ENCODE measurements at regions not wholly inside any gene's neighbourhood (a gene's known extent, or its start where the extent isn't known, plus 50 kb on each side); places are given as distances from the start of the nearest gene placed in this dataset.

- Histone ChIP-seq H3K9me3 (replicated peaks; ENCODE audit: control insufficient read depth, low read depth, low read length) (no peaks in the 10 kb centered on the region), H3K4me1 (ENCODE audit: control insufficient read depth, insufficient read depth, low read length) (no peaks in the 10 kb centered on the region), H3K27me3 (ENCODE audit: control insufficient read depth, insufficient read depth, low read length) (no peaks in the 10 kb centered on the region), H3K27ac (ENCODE audit: low read length) (no peak overlapping the region), H3K36me3 (ENCODE audit: control insufficient read depth, insufficient read depth, low read length) (no peaks in the 10 kb centered on the region), H3K4me3 (ENCODE audit: low read length) (no peak overlapping the region)
- no peak for DNase-seq
Observed at GRCh38 chrX:117063224-117063623, 600.4 kb upstream of the CT83 start.

GRCh38 chrX:117059848-117060247 is 597.1 kb upstream of the CT83 start:
- no peak overlapping the region for H3K27ac ChIP-seq (ENCODE audit: low read length)
- DNase-seq, result no peak

DNA sequence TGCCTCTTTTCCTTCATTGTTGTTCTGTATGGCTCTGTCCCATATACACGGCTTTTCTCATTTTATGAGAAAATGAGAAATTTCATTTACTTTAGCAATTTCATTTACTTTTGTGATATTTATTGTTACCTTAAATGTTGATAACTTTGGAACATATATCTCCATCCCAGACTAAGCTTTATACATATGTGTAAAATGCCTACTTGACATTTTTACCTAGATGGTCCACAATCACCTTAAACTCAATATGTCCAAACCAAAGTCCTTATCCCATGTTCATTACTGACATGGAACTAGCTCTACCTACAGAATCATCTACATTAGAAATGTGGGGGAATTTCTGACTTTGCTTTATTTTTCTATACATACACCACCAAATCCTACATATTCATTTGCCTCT is 590.5 kb upstream of the CT83 start:
- Histone ChIP-seq H3K9me3 (replicated peaks; ENCODE audit: control insufficient read depth, low read depth, low read length) (peaks cover 3% of the 10 kb centered on the region), H3K4me1 (ENCODE audit: control insufficient read depth, insufficient read depth, low read length) (no peaks in the 10 kb centered on the region), H3K27me3 (ENCODE audit: control insufficient read depth, insufficient read depth, low read length) (no peaks in the 10 kb centered on the region), H3K4me3 (ENCODE audit: low read length) (no peak overlapping the region), H3K27ac (ENCODE audit: low read length) (no peak overlapping the region), H3K36me3 (ENCODE audit: control insufficient read depth, insufficient read depth, low read length) (no peaks in the 10 kb centered on the region)
- DNase-seq, result no peak
- WGBS (ENCODE audit: insufficient coverage), result no CpG with 5 or more reads among the region's 1 CpG

More at GRCh38 chrX:117059848-117060247, 597.1 kb upstream of the CT83 start:
- Histone ChIP-seq H3K4me1 (ENCODE audit: control insufficient read depth, insufficient read depth, low read length) (no peaks in the 10 kb centered on the region), H3K9me3 (replicated peaks; ENCODE audit: control insufficient read depth, low read depth, low read length) (no peaks in the 10 kb centered on the region), H3K4me3 (ENCODE audit: low read length) (no peak overlapping the region), H3K36me3 (ENCODE audit: control insufficient read depth, insufficient read depth, low read length) (no peaks in the 10 kb centered on the region), H3K27me3 (ENCODE audit: control insufficient read depth, insufficient read depth, low read length) (no peaks in the 10 kb centered on the region)

GRCh38 chrX:117038918-117039440 is 576.2 kb upstream of the CT83 start:
- no peak overlapping the region for H3K4me3 ChIP-seq (ENCODE audit: low read length)
- no peak overlapping the region for H3K27ac ChIP-seq (ENCODE audit: low read length)
- no peak for DNase-seq
- H3K4me1 ChIP-seq (ENCODE audit: control insufficient read depth, insufficient read depth, low read length), result no peaks in the 10 kb centered on the region
- no peaks in the 10 kb centered on the region for H3K27me3 ChIP-seq (ENCODE audit: control insufficient read depth, insufficient read depth, low read length)
- no peaks in the 10 kb centered on the region for H3K9me3 ChIP-seq (replicated peaks; ENCODE audit: control insufficient read depth, low read depth, low read length)
- H3K36me3 ChIP-seq (ENCODE audit: control insufficient read depth, insufficient read depth, low read length), result no peaks in the 10 kb centered on the region
- no CpG with 5 or more reads among the region's 1 CpG for WGBS (ENCODE audit: insufficient coverage)

DNA sequence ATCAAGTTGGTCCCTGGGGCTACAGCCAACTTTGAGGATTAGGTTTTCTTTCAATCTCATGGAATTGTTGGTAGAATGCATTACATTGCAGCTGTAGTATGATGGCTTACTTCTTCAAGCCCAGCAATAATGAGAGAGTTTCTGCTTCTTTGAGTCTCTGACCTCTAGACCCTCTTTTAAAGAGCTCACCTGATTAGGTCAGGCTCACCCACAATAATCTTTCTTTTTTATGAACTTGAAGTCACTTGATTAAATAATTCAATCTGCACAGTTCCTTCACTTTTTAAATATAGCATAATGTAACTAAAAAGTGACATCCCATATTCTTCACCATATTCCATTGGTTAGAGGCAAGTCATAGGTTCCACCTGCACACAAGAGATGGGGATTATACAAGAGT is 547.5 kb upstream of the CT83 start:
- H3K27me3 ChIP-seq (ENCODE audit: control insufficient read depth, insufficient read depth, low read length), result no peaks in the 10 kb centered on the region
- DNase-seq, result no peak
- H3K27ac ChIP-seq (ENCODE audit: low read length), result no peak overlapping the region
- H3K4me3 ChIP-seq (ENCODE audit: low read length), result no peak overlapping the region
- H3K36me3 ChIP-seq (ENCODE audit: control insufficient read depth, insufficient read depth, low read length), result no peaks in the 10 kb centered on the region
- no peaks in the 10 kb centered on the region for H3K4me1 ChIP-seq (ENCODE audit: control insufficient read depth, insufficient read depth, low read length)
- peaks cover 4% of the 10 kb centered on the region for H3K9me3 ChIP-seq (replicated peaks; ENCODE audit: control insufficient read depth, low read depth, low read length)

GRCh38 chrX:117002981-117003380 is 540.2 kb upstream of the CT83 start:
- H3K9me3 ChIP-seq (replicated peaks; ENCODE audit: control insufficient read depth, low read depth, low read length), result no peaks in the 10 kb centered on the region
- H3K36me3 ChIP-seq (ENCODE audit: control insufficient read depth, insufficient read depth, low read length), result no peaks in the 10 kb centered on the region
- 40% methylated on average over 1 of the region's 3 CpGs for WGBS (ENCODE audit: insufficient coverage)
- no peaks in the 10 kb centered on the region for H3K4me1 ChIP-seq (ENCODE audit: control insufficient read depth, insufficient read depth, low read length)
- no peak overlapping the region for H3K4me3 ChIP-seq (ENCODE audit: low read length)
- no peaks in the 10 kb centered on the region for H3K27me3 ChIP-seq (ENCODE audit: control insufficient read depth, insufficient read depth, low read length)
- H3K27ac ChIP-seq (ENCODE audit: low read length), result no peak overlapping the region
- no peak for DNase-seq

GRCh38 chrX:116975517-116975916 is 512.7 kb upstream of the CT83 start:
- H3K4me1 ChIP-seq (ENCODE audit: control insufficient read depth, insufficient read depth, low read length), result no peaks in the 10 kb centered on the region
- no peaks in the 10 kb centered on the region for H3K36me3 ChIP-seq (ENCODE audit: control insufficient read depth, insufficient read depth, low read length)
- no peak for DNase-seq
- H3K4me3 ChIP-seq (ENCODE audit: low read length), result no peak overlapping the region
- H3K27ac ChIP-seq (ENCODE audit: low read length), result no peak overlapping the region
- H3K9me3 ChIP-seq (replicated peaks; ENCODE audit: control insufficient read depth, low read depth, low read length), result peaks cover 11% of the 10 kb centered on the region
- no peaks in the 10 kb centered on the region for H3K27me3 ChIP-seq (ENCODE audit: control insufficient read depth, insufficient read depth, low read length)

DNA sequence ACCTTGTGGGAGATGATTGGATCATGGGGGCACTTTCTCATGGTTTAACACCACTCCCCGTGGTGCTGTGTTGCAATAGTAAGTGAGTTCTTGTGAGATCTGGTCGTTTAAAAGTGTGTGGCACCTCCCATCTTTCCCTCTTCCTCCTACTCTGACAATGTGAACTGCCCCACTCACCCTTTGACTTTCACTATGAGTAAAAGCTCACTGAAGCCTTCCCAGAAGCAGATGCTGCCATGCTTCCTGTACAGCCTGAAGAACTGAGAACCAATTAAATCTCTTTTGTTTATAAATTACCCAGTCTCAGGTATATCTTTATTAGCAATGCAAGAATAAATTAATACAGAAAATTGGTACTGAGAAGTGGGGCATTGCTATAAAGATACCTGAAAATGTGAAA is 509.6 kb upstream of the CT83 start:
- no peaks in the 10 kb centered on the region for H3K36me3 ChIP-seq (ENCODE audit: control insufficient read depth, insufficient read depth, low read length)
- peaks cover 11% of the 10 kb centered on the region for H3K9me3 ChIP-seq (replicated peaks; ENCODE audit: control insufficient read depth, low read depth, low read length)
- H3K27me3 ChIP-seq (ENCODE audit: control insufficient read depth, insufficient read depth, low read length), result no peaks in the 10 kb centered on the region
- no CpG with 5 or more reads among the region's 2 CpGs for WGBS (ENCODE audit: insufficient coverage)
- H3K4me3 ChIP-seq (ENCODE audit: low read length), result no peak overlapping the region
- no peak for DNase-seq
- no peak overlapping the region for H3K27ac ChIP-seq (ENCODE audit: low read length)
- no peaks in the 10 kb centered on the region for H3K4me1 ChIP-seq (ENCODE audit: control insufficient read depth, insufficient read depth, low read length)

DNA sequence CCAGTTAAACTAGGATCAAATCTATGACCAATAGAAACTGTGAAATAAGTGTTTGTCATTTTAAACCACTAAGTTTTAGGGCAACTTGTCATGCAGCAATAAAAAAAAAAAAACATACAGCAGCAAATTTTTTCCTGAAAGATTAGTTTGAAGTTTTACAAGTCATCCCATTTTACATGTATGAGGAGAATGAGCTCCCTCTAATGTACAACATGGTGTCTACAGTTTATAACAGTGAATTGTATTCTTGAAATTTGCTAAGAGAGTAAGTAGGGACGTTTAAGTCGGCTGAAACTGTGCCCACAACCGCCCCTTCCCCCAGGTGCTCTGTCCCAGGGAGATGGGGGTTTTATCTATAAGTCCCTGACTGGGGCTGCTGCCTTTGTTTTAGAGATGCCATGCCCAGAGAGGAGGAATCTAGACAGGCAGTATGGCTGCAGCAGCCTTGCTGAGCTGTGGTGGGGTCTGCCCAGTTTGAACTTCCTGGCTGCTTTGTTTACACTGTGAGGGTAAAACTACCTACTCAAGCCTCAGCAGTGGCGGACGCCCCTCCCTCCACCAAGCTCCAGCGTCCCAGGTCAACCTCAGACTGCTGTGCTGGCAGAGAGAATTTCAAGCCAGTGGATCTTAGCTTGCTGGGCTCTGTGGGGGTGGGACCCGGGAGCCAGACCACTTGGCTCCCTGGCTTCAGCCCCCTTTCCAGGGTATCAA is 499.3 kb upstream of the CT83 start:
- DNase-seq, result peak; percentile 30
- H3K4me3 ChIP-seq (ENCODE audit: low read length), result no peak overlapping the region
- no peaks in the 10 kb centered on the region for H3K9me3 ChIP-seq (replicated peaks; ENCODE audit: control insufficient read depth, low read depth, low read length)
- H3K4me1 ChIP-seq (ENCODE audit: control insufficient read depth, insufficient read depth, low read length), result no peaks in the 10 kb centered on the region
- WGBS (ENCODE audit: insufficient coverage), result 83% methylated on average over 1 of the region's 7 CpGs
- H3K36me3 ChIP-seq (ENCODE audit: control insufficient read depth, insufficient read depth, low read length), result no peaks in the 10 kb centered on the region
- H3K27ac ChIP-seq (ENCODE audit: low read length), result no peak overlapping the region
- no peaks in the 10 kb centered on the region for H3K27me3 ChIP-seq (ENCODE audit: control insufficient read depth, insufficient read depth, low read length)

DNA sequence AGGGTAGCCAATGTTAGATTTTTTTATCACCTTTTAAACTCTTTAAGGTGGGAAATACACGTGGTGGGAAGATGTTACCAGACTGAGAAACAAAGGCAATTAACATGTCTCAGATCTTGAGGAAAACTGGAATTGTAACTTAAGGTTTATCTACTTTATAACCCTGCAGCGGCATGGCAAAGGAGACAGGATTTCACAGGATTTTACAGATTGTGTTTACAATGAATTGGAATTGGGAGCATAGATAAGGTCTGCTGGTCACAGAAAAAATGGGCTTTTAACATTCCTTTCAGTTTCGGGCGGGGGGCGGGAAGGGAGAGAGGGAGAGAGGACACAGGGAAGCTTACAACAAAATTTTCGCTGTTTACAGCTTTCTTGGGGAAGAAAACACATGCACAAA is 467.5 kb upstream of the CT83 start:
- H3K4me1 ChIP-seq (ENCODE audit: control insufficient read depth, insufficient read depth, low read length), result no peaks in the 10 kb centered on the region
- H3K4me3 ChIP-seq (ENCODE audit: low read length), result no peak overlapping the region
- 83% methylated on average over 1 of the region's 6 CpGs for WGBS (ENCODE audit: insufficient coverage)
- DNase-seq, result no peak
- H3K27me3 ChIP-seq (ENCODE audit: control insufficient read depth, insufficient read depth, low read length), result peaks cover 2% of the 10 kb centered on the region
- no peaks in the 10 kb centered on the region for H3K9me3 ChIP-seq (replicated peaks; ENCODE audit: control insufficient read depth, low read depth, low read length)
- H3K36me3 ChIP-seq (ENCODE audit: control insufficient read depth, insufficient read depth, low read length), result no peaks in the 10 kb centered on the region
- no peak overlapping the region for H3K27ac ChIP-seq (ENCODE audit: low read length)

DNA sequence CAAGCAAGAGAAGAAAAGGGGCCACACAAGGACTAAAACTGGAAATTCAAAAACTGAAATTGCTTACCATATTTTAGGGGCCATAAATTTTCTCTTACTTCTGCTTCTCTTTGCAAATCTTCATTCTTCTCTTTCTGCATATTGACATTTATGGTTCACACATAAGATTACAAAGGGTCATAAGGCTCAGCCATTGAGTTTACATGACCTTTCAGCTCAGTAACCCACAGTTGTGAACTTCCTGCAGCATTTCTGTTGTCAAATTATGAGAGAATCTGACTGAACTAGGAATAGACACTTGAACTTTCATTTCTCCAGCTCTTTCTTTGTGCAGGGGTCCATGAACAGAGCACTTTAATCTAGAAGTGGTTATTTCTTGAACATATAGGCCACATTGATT is 434.8 kb upstream of the CT83 start:
- Histone ChIP-seq H3K27ac (ENCODE audit: low read length) (no peak overlapping the region), H3K36me3 (ENCODE audit: control insufficient read depth, insufficient read depth, low read length) (no peaks in the 10 kb centered on the region), H3K4me3 (ENCODE audit: low read length) (no peak overlapping the region), H3K27me3 (ENCODE audit: control insufficient read depth, insufficient read depth, low read length) (no peaks in the 10 kb centered on the region), H3K4me1 (ENCODE audit: control insufficient read depth, insufficient read depth, low read length) (no peaks in the 10 kb centered on the region), H3K9me3 (replicated peaks; ENCODE audit: control insufficient read depth, low read depth, low read length) (no peaks in the 10 kb centered on the region)
- no peak for DNase-seq

Measured in muscle of leg (tissue), 3 donors.